Spleen (tissue), 7 donors: ENCODE measurements at regions not wholly inside any gene's neighbourhood (a gene's known extent, or its start where the extent isn't known, plus 50 kb on each side); places are given as distances from the start of the nearest gene placed in this dataset.

Source experiments
- CTCF ChIP-seq, 11 experiments: fragments of 200-600 bp in 7 of 11; fragments of 450-650 bp in 4 of 11; sonication (generic) in 4 of 11; IDR thresholded peaks in 8 of 11; conservative IDR thresholded peaks in 3 of 11; 1 replicate in 7 of 11; 2 replicates in 4 of 11; pipeline versions ENCODE4 v1.4.0 to v1.8.0; 2016 to 2021; ENCODE audit warnings: antibody characterized with exemption in 11 of 11, inconsistent platforms in 4 of 11, mild to moderate bottlenecking in 1 of 11
- POLR2A ChIP-seq, 3 donors: fragments of 450-650 bp; IDR thresholded peaks; one replicate each; pipeline ENCODE4 v1.5.1; 2017; ENCODE audit warnings: antibody characterized with exemption in 3 of 3, mild to moderate bottlenecking in 1 of 3
- donor health status: DM: no; HTN: no; CAD: no; lungs with moderate emphysema.
- donor health status: DM: no; HTN: no; CAD: no.
- donor health status: DM: no; HTN: no; CAD: no.

- no peak for TF ChIP-seq CTCF (IDR thresholded peaks at IDR 0.05 in 8 of 11, conservative IDR thresholded peaks at IDR 0.05 in 3 of 11)
- TF ChIP-seq POLR2A (IDR thresholded peaks at IDR 0.05) = no peak
Measured at GRCh38 chr6:85395746-85396145, 54.1 kb upstream of the NT5E start.
